Gastrocnemius medialis (tissue), 4 donors: ENCODE measurements at regions not wholly inside any gene's neighbourhood (a gene's known extent, or its start where the extent isn't known, plus 50 kb on each side); places are given as distances from the start of the nearest gene placed in this dataset.

ENCODE experiments used
- ATAC-seq, 2 donors: fragments of 150-250 bp; one replicate each; pipeline ENCODE4 v1.9.1; 2016
- DNase-seq, 2 donors: peaks; one replicate each; pipeline ENCODE4 v3.0.0-alpha.2; 2019
- H3K27ac ChIP-seq, 4 donors: fragments of 200-600 bp; sonication (generic); 1 replicate in 1 of 4; 2 replicates in 3 of 4; pipeline ENCODE4 v1.5.1; 2016 to 2018; ENCODE audit warnings: mild to moderate bottlenecking in 2 of 4, moderate library complexity in 1 of 4
- H3K27me3 ChIP-seq, 3 donors: fragments of 200-600 bp; sonication (generic) in 2 of 3; 1 replicate in 1 of 3; 2 replicates in 2 of 3; pipeline versions ENCODE4 v1.5.1 to v1.6.0; 2016 to 2019; ENCODE audit warnings: mild to moderate bottlenecking in 1 of 3, moderate library complexity in 1 of 3
- H3K36me3 ChIP-seq, 2 donors: fragments of 200-600 bp; sonication (generic) in 1 of 2; one replicate each; pipeline ENCODE4 v1.5.1; 2017 to 2018
- H3K4me1 ChIP-seq, 2 donors: fragments of 200-600 bp; sonication (generic) in 1 of 2; one replicate each; pipeline ENCODE4 v1.5.1; 2016 to 2017; ENCODE audit warnings: mild to moderate bottlenecking in 2 of 2
- H3K4me3 ChIP-seq, 4 donors: fragments of 200-600 bp; sonication (generic) in 3 of 4; 1 replicate in 1 of 4; 2 replicates in 3 of 4; pipeline ENCODE4 v1.5.1; 2016 to 2019; ENCODE audit warnings: mild to moderate bottlenecking in 2 of 4
- H3K9me3 ChIP-seq, 3 donors: fragments of 200-600 bp; sonication (generic) in 2 of 3; 1 replicate in 1 of 3; 2 replicates in 2 of 3; pipeline ENCODE4 v1.5.1; 2016 to 2019
- CTCF ChIP-seq, 5 experiments: fragments of 450-650 bp in 3 of 5; fragments of 200-600 bp in 2 of 5; sonication (generic) in 2 of 5; IDR thresholded peaks in 4 of 5; conservative IDR thresholded peaks in 1 of 5; 1 replicate in 4 of 5; 2 replicates in 1 of 5; pipeline ENCODE4 v1.5.1; 2016 to 2019; ENCODE audit warnings: antibody characterized with exemption in 5 of 5, mild to moderate bottlenecking in 3 of 5, moderate library complexity in 3 of 5
- POLR2A ChIP-seq, 2 donors: fragments of 450-650 bp; IDR thresholded peaks; one replicate each; pipeline ENCODE4 v1.6.1; 2017; ENCODE audit warnings: antibody characterized with exemption in 2 of 2, mild to moderate bottlenecking in 2 of 2, moderate library complexity in 2 of 2
- in situ Hi-C, 4 donors: fragments of 200-750 bp; cut with MboI; loops; one replicate each; pipeline versions ENCODE4 v1.15.0 to v1.8.0; 2017; ENCODE audit warnings: low sequenced_read_pairs in 4 of 4
- intact Hi-C: fragments of 100-400 bp; cut with DNase I; formaldehyde crosslinking; loops from one replicate; pipeline ENCODE4 v1.15.1; 2023; ENCODE audit warnings: low total_unique reads

GRCh38 chr1:238826891-238827290 lies 559.5 kb upstream of the CHRM3 start:
- Histone ChIP-seq H3K27me3 (no peaks in the 10 kb centered on the region), H3K4me3 (no peak overlapping the region), H3K27ac (no peak overlapping the region), H3K9me3 (no peaks in the 10 kb centered on the region), H3K4me1 (no peaks in the 10 kb centered on the region), H3K36me3 (no peaks in the 10 kb centered on the region)
- TF ChIP-seq POLR2A (IDR thresholded peaks at IDR 0.05) (no peak), CTCF (IDR thresholded peaks at IDR 0.05 in 4 of 5, conservative IDR thresholded peaks at IDR 0.05 in 1 of 5) (no peak)
- ATAC-seq, result no peak
- intact Hi-C loops, result no loop called here
- no peak for DNase-seq
- in situ Hi-C loops, result no loop called here

- in situ Hi-C loops (no loop called here), intact Hi-C loops (no loop called here)
- no peaks in the 10 kb centered on the region for H3K4me1 ChIP-seq
- no peaks in the 10 kb centered on the region for H3K9me3 ChIP-seq
- H3K4me3 ChIP-seq, result no peak overlapping the region
- no peak for DNase-seq
- TF ChIP-seq POLR2A (IDR thresholded peaks at IDR 0.05) (no peak), CTCF (IDR thresholded peaks at IDR 0.05 in 4 of 5, conservative IDR thresholded peaks at IDR 0.05 in 1 of 5) (no peak)
- no peak for ATAC-seq
- H3K36me3 ChIP-seq, result no peaks in the 10 kb centered on the region
- no peak overlapping the region for H3K27ac ChIP-seq
- no peaks in the 10 kb centered on the region for H3K27me3 ChIP-seq
Observed at GRCh38 chr1:238823416-238823815, 563.0 kb upstream of the CHRM3 start.

GRCh38 chr1:238811211-238811879 lies 575.0 kb upstream of the CHRM3 start:
- Histone ChIP-seq H3K4me1 (no peaks in the 10 kb centered on the region), H3K27ac (no peak overlapping the region), H3K9me3 (no peaks in the 10 kb centered on the region), H3K36me3 (no peaks in the 10 kb centered on the region), H3K4me3 (no peak overlapping the region), H3K27me3 (no peaks in the 10 kb centered on the region)
- no peak for TF ChIP-seq CTCF (IDR thresholded peaks at IDR 0.05 in 4 of 5, conservative IDR thresholded peaks at IDR 0.05 in 1 of 5)
- TF ChIP-seq POLR2A (IDR thresholded peaks at IDR 0.05), result no peak
- intact Hi-C loops, result no loop called here
- in situ Hi-C loops, result no loop called here
- ATAC-seq, result no peak
- no peak for DNase-seq

GRCh38 chr1:238790882-238791281 lies 595.5 kb upstream of the CHRM3 start:
- no peaks in the 10 kb centered on the region for H3K36me3 ChIP-seq
- no peaks in the 10 kb centered on the region for H3K4me1 ChIP-seq
- no peak overlapping the region for H3K4me3 ChIP-seq
- ATAC-seq (no peak), DNase-seq (no peak)
- H3K27me3 ChIP-seq, result no peaks in the 10 kb centered on the region
- intact Hi-C loops, result no loop called here
- TF ChIP-seq POLR2A (IDR thresholded peaks at IDR 0.05) (no peak), CTCF (IDR thresholded peaks at IDR 0.05 in 4 of 5, conservative IDR thresholded peaks at IDR 0.05 in 1 of 5) (no peak)
- H3K9me3 ChIP-seq, result no peaks in the 10 kb centered on the region
- in situ Hi-C loops, result no loop called here
- H3K27ac ChIP-seq, result no peak overlapping the region
